GM12878 (cell line): ENCODE measurements at regions not wholly inside any gene's neighbourhood (a gene's known extent, or its start where the extent isn't known, plus 50 kb on each side); places are given as distances from the start of the nearest gene placed in this dataset.

Experiments used
- ATAC-seq: fragments of 200-7000 bp; cut with Tn5 transposase; 3 replicates; pipeline ENCODE4 v1.9.1; 2020; ENCODE audit warnings: mild to moderate bottlenecking, moderate library complexity
- BruUV-seq: library from RNA; stranded (reverse); fragments of 400-500 nt; replicated peaks from 2 replicates; lab custom pipeline; 2021; lab: Mats Ljungman, UMichigan
- CTCF ChIA-PET: fragments of 300-600 bp; sonication (Branson Sonifier 250); formaldehyde crosslinking; extraction: SDS; loops from one replicate; lab custom pipeline; 2021; ENCODE audit warnings: inconsistent platforms; lab: Yijun Ruan, JAX
- POLR2A ChIA-PET: fragments of 350-600 bp; formaldehyde crosslinking; extraction: SDS; loops from one replicate; lab custom pipeline; 2021; ENCODE audit warnings: inconsistent platforms; lab: Charles Lee
- RAD21 ChIA-PET: fragments of 300-600 bp; sonication (Branson Sonifier 250); formaldehyde crosslinking; loops from one replicate; lab custom pipeline; 2023; ENCODE audit warnings: antibody characterized with exemption; ENCODE audit not compliant: unreplicated experiment; lab: Charles Lee
- SMC1A ChIA-PET: fragments of 300-600 bp; sonication (Branson Sonifier 250); formaldehyde crosslinking; loops from one replicate; lab custom pipeline; 2023; ENCODE audit not compliant: unreplicated experiment, uncharacterized antibody; lab: Charles Lee
- DNase-seq: peaks from one replicate; pipeline ENCODE4 v3.0.0-alpha.2; 2011; ENCODE audit warnings: low read depth, low spot score
- FAIRE-seq: peaks from 3 replicates; lab custom pipeline; 2011; peaks lifted over from hg19 to GRCh38; lab: Jason Lieb, UNC
- H2AFZ ChIP-seq: 2 replicates; pipeline ENCODE4 v1.6.0; 2011; ENCODE audit warnings: low read depth, low read length, control low read depth; ENCODE audit not compliant: control insufficient read depth
- H3K27ac ChIP-seq: 2 replicates; pipeline ENCODE4 v1.5.1; 2011; ENCODE audit warnings: control low read depth; ENCODE audit not compliant: control insufficient read depth, insufficient read depth
- H3K27me3 ChIP-seq, 2 experiments: replicated peaks in 1 of 2; 2 replicates each; pipeline versions ENCODE4 v1.6.0 to v1.6.1; 2011; ENCODE audit warnings: low read length in 1 of 2; ENCODE audit not compliant: control insufficient read depth in 2 of 2, insufficient read depth in 2 of 2
- H3K36me3 ChIP-seq, 2 experiments: 2 replicates each; pipeline ENCODE4 v1.5.1; 2011; ENCODE audit warnings: low read length in 1 of 2; ENCODE audit not compliant: control insufficient read depth in 2 of 2, insufficient read depth in 2 of 2
- H3K4me1 ChIP-seq: 2 replicates; pipeline ENCODE4 v1.6.1; 2011; ENCODE audit warnings: mild to moderate bottlenecking, low read length, moderate library complexity, mixed read lengths; ENCODE audit not compliant: control insufficient read depth, insufficient read depth
- H3K4me2 ChIP-seq: 2 replicates; pipeline ENCODE4 v1.6.0; 2011; ENCODE audit warnings: control low read depth; ENCODE audit not compliant: control insufficient read depth, insufficient read depth
- H3K4me3 ChIP-seq: fragments of 200-600 bp; sonication (generic); 2 replicates; pipeline ENCODE4 v1.5.1; 2016
- H3K79me2 ChIP-seq: 2 replicates; pipeline ENCODE4 v1.6.0; 2011; ENCODE audit warnings: low read length; ENCODE audit not compliant: control insufficient read depth, insufficient read depth
- H3K9ac ChIP-seq: 2 replicates; pipeline ENCODE4 v1.8.0; 2011; ENCODE audit warnings: low read length, control low read depth, mixed read lengths; ENCODE audit not compliant: control insufficient read depth, insufficient read depth
- H3K9me3 ChIP-seq: replicated peaks from 3 replicates; pipeline ENCODE4 v1.5.1; 2011; ENCODE audit warnings: mild to moderate bottlenecking, low read length; ENCODE audit not compliant: control insufficient read depth, insufficient read depth
- H4K20me1 ChIP-seq: 2 replicates; pipeline ENCODE4 v1.6.0; 2011; ENCODE audit not compliant: control insufficient read depth, insufficient read depth
- BHLHE40 ChIP-seq, 2 experiments: fragments of 450-650 bp in 1 of 2; IDR thresholded peaks; 2 replicates each; pipeline ENCODE4 v1.6.1; 2011 to 2017; ENCODE audit warnings: low read depth in 2 of 2, borderline replicate concordance in 1 of 2, improper control_type of control experiment in 1 of 2, low read length in 1 of 2, mild to moderate bottlenecking in 1 of 2
- SIX5 ChIP-seq: IDR thresholded peaks from 2 replicates; pipeline ENCODE4 v1.6.1; 2011; ENCODE audit warnings: mild to moderate bottlenecking, low read depth, low read length, moderate library complexity; ENCODE audit not compliant: severe bottlenecking
- STAT3 ChIP-seq: IDR thresholded peaks from 2 replicates; pipeline ENCODE4 v1.6.1; 2011; ENCODE audit warnings: low read depth, low read length, improper control_type of control experiment
- ZNF622 ChIP-seq: fragments of 450-650 bp; IDR thresholded peaks from 2 replicates; pipeline ENCODE4 v1.6.1; 2017; ENCODE audit warnings: mild to moderate bottlenecking, inconsistent platforms
- WGBS: methylation state at CpG from one replicate; pipeline ENCODE4 v1.1.6; 2016; ENCODE audit warnings: low lambda C conversion rate; ENCODE audit not compliant: insufficient replicate concordance, insufficient coverage; ENCODE audit errors: missing lambda C conversion rate; 5-methylcytosine and 5-hydroxymethylcytosine counted together
- in situ Hi-C: fragments of 300-500 bp; cut with MboI; formaldehyde crosslinking; loops from 9 replicates; pipeline ENCODE4 v1.14.3; 2018; ENCODE audit warnings: mixed read lengths
- intact Hi-C: fragments of 100-400 bp; cut with micrococcal nuclease; formaldehyde crosslinking; loops from one replicate; pipeline ENCODE4 v1.14.2; 2022; ENCODE audit not compliant: unreplicated experiment

GRCh38 chr7:114153700-114154099 is 234.9 kb upstream of the PPP1R3A start:
- in situ Hi-C loops (no loop called here), intact Hi-C loops (no loop called here)
- TF ChIP-seq STAT3, result no peak
- SMC1A ChIA-PET, result no interaction called here
- DNase-seq (no peak), FAIRE-seq (no peak), ATAC-seq (no peak)
- H3K4me2 ChIP-seq, result no peak overlapping the region
- H2AFZ ChIP-seq, result no peak overlapping the region
- POLR2A ChIA-PET, result no interaction called here
- no peaks in the 10 kb centered on the region for H3K36me3 ChIP-seq
- no peaks in the 10 kb centered on the region for H3K4me1 ChIP-seq
- no peaks in the 10 kb centered on the region for H3K9me3 ChIP-seq
- H3K79me2 ChIP-seq, result no peaks in the 10 kb centered on the region
- RAD21 ChIA-PET, result no interaction called here
- H4K20me1 ChIP-seq, result no peaks in the 10 kb centered on the region
- H3K27ac ChIP-seq, result no peak overlapping the region
- H3K9ac ChIP-seq, result no peak overlapping the region
- no peaks in the 10 kb centered on the region; a peak in 2 of 4 replicates for H3K27me3 ChIP-seq
- CTCF ChIA-PET, result interaction anchor here (1.1 kb wide), 1 partner anchor 12 kb away, joined by 3 read pairs; no protein-coding TSS in a partner anchor
- BruUV-seq, result no TSS peak
- no peak overlapping the region for H3K4me3 ChIP-seq

DNA sequence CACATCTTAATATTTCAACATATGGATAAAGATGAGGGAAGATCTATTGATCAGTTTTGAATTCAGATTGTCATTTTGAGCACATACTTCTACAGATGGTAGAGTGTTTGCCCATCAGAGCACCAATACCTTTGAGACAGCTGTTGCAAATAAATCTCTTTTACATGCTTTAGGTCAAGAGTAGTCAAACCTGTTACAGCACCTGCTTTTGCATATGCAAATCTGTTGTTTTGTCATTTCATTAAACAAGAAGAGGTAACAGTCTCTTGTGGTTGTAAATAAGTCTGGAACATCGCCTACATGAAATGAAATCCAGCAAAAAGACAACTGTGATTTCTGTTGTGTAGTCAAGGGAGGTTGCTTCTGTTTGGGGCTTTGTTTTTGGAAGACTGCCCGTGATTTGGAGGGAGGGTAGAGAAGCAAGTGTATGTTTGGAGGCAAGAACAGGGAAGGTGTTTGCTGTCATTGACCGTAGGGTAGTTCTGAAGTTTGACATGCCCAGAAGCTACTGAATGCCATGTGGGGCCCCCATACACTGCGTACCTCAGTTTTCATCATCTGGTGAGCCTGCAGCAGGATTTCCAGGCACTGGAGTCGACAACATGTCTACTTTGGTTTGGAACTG is 233.6 kb upstream of the PPP1R3A start:
- Histone ChIP-seq H3K4me3 (no peak overlapping the region), H3K9ac (no peak overlapping the region), H3K4me2 (no peak overlapping the region), H3K36me3 (no peaks in the 10 kb centered on the region), H3K9me3 (no peaks in the 10 kb centered on the region), H2AFZ (no peak overlapping the region), H3K27me3 (no peaks in the 10 kb centered on the region; a peak in 2 of 4 replicates), H4K20me1 (no peaks in the 10 kb centered on the region), H3K4me1 (no peaks in the 10 kb centered on the region), H3K79me2 (no peaks in the 10 kb centered on the region), H3K27ac (no peak overlapping the region)
- no peak for TF ChIP-seq BHLHE40 (IDR thresholded peaks at IDR 0.05; ENCODE audit: borderline replicate concordance in 1 of 2, low read depth in 2 of 2, low read length in 1 of 2)
- TF ChIP-seq SIX5, result no peak
- TF ChIP-seq ZNF622, result no peak
- RAD21 ChIA-PET, result no interaction called here
- POLR2A ChIA-PET, result no interaction called here
- intact Hi-C loops, result no loop called here
- in situ Hi-C loops, result no loop called here
- DNase-seq (no peak), ATAC-seq (no peak), FAIRE-seq (no peak)
- 20% methylated on average over 5 of the region's 5 CpGs for WGBS
- no TSS peak for BruUV-seq
- SMC1A ChIA-PET, result no interaction called here
- CTCF ChIA-PET, result no interaction called here
